ENCODE measurements at regions not wholly inside any gene's neighbourhood (a gene's known extent, or its start where the extent isn't known, plus 50 kb on each side); places are given as distances from the start of the nearest gene placed in this dataset.
"Not testable (repeated sequence)": the region's sequence is repeated elsewhere in the genome, so short reads cannot be mapped to it uniquely, and the experiment has no call there.

GRCh38 chrX:148080593-148080992 is 99.5 kb downstream of the FMR1NB start:
- Histone ChIP-seq H3K27me3 (ENCODE audit: control insufficient read depth, insufficient read depth, low read length) (no peaks in the 10 kb centered on the region), H3K27ac (ENCODE audit: low read length) (no peak overlapping the region), H3K4me3 (ENCODE audit: low read length) (no peak overlapping the region), H3K4me1 (ENCODE audit: control insufficient read depth, insufficient read depth, low read length) (no peaks in the 10 kb centered on the region), H3K36me3 (ENCODE audit: control insufficient read depth, insufficient read depth, low read length) (no peaks in the 10 kb centered on the region), H3K9me3 (ENCODE audit: control insufficient read depth, insufficient read depth, low read length) (no peaks in the 10 kb centered on the region)
- WGBS (ENCODE audit: insufficient coverage, insufficient read length): no CpG with 5 or more reads among the region's 2 CpGs
- no peak for DNase-seq (ENCODE audit: low read depth, low spot score)

- Histone ChIP-seq H3K4me1 (ENCODE audit: control insufficient read depth, insufficient read depth, low read length) (no peaks in the 10 kb centered on the region), H3K27me3 (ENCODE audit: control insufficient read depth, insufficient read depth, low read length) (no peaks in the 10 kb centered on the region), H3K36me3 (ENCODE audit: control insufficient read depth, insufficient read depth, low read length) (no peaks in the 10 kb centered on the region), H3K4me3 (ENCODE audit: low read length) (no peak overlapping the region), H3K27ac (ENCODE audit: low read length) (no peak overlapping the region), H3K9me3 (ENCODE audit: control insufficient read depth, insufficient read depth, low read length) (no peaks in the 10 kb centered on the region)
- WGBS (ENCODE audit: insufficient coverage, insufficient read length): no CpG with 5 or more reads among the region's 1 CpG
- no peak for DNase-seq (ENCODE audit: low read depth, low spot score)
These were observed 103.5 kb downstream of the FMR1NB start for GRCh38 chrX:148084611-148085010.

DNA sequence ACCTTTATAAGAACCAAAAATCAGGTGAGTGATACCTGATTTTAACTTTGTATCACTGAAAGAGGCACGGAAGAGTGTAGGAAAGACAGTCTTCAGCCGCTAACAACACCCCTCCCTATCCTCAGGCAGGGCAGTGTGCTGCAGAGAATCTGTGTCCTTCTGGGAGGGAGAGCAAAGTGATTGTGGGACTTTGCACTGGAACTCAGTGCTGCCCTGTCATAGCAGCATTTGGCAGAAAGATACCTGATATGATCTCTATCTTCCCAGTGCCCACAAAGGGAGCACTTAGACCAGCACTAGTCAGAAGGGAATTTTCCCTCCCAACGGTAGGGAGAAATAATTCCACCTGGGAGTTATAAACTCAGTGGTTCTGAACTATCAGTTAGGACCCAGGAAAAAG is 139.0 kb downstream of the FMR1NB start:
- H3K4me3 ChIP-seq (ENCODE audit: low read length): no peak overlapping the region
- no peaks in the 10 kb centered on the region for H3K9me3 ChIP-seq (ENCODE audit: control insufficient read depth, insufficient read depth, low read length)
- DNase-seq (ENCODE audit: low read depth, low spot score): no peak
- no peaks in the 10 kb centered on the region for H3K36me3 ChIP-seq (ENCODE audit: control insufficient read depth, insufficient read depth, low read length)
- no peaks in the 10 kb centered on the region for H3K4me1 ChIP-seq (ENCODE audit: control insufficient read depth, insufficient read depth, low read length)
- H3K27me3 ChIP-seq (ENCODE audit: control insufficient read depth, insufficient read depth, low read length): no peaks in the 10 kb centered on the region
- WGBS (ENCODE audit: insufficient coverage, insufficient read length): no CpG with 5 or more reads among the region's 3 CpGs
- no peak overlapping the region for H3K27ac ChIP-seq (ENCODE audit: low read length)

- DNase-seq (ENCODE audit: low read depth, low spot score): no peak
- Histone ChIP-seq H3K4me1 (ENCODE audit: control insufficient read depth, insufficient read depth, low read length) (no peaks in the 10 kb centered on the region), H3K9me3 (ENCODE audit: control insufficient read depth, insufficient read depth, low read length) (no peaks in the 10 kb centered on the region), H3K27me3 (ENCODE audit: control insufficient read depth, insufficient read depth, low read length) (no peaks in the 10 kb centered on the region), H3K27ac (ENCODE audit: low read length) (no peak overlapping the region), H3K4me3 (ENCODE audit: low read length) (no peak overlapping the region), H3K36me3 (ENCODE audit: control insufficient read depth, insufficient read depth, low read length) (no peaks in the 10 kb centered on the region)
- no CpG with 5 or more reads among the region's 3 CpGs for WGBS (ENCODE audit: insufficient coverage, insufficient read length)
These were observed 140.0 kb downstream of the FMR1NB start for GRCh38 chrX:148120999-148121623.

DNA sequence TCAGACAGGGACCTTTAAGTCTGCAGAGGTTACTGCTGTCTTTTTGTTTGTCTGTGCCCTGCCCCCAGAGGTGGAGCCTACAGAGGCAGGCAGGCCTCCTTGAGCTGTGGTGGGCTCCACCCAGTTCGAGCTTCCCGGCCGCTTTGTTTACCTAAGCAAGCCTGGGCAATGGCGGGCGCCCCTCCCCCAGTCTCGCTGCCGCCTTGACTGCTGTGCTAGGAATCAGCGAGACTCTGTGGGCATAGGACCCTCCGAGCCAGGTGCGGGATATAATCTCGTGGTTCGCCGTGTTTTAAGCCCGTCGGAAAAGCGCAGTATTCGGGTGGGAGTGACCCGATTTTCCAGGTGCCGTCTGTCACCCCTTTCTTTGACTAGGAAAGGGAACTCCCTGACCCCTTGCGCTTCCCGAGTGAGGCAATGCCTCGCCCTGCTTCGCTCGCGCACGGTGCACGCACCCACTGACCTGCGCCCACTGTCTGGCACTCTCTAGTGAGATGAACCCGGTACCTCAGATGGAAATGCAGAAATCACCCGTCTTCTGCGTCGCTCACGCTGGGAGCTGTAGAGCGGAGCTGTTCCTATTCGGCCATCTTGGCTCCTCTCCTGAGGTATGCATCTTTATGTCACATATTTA is 147.9 kb downstream of the FMR1NB start:
- not testable (repeated sequence) for DNase-seq (ENCODE audit: low read depth, low spot score); H3K36me3 ChIP-seq (ENCODE audit: control insufficient read depth, insufficient read depth, low read length); H3K4me1 ChIP-seq (ENCODE audit: control insufficient read depth, insufficient read depth, low read length); H3K9me3 ChIP-seq (ENCODE audit: control insufficient read depth, insufficient read depth, low read length); H3K27ac ChIP-seq (ENCODE audit: low read length); H3K4me3 ChIP-seq (ENCODE audit: low read length); H3K27me3 ChIP-seq (ENCODE audit: control insufficient read depth, insufficient read depth, low read length)
- WGBS (ENCODE audit: insufficient coverage, insufficient read length): no CpG with 5 or more reads among the region's 35 CpGs

GRCh38 chrX:148133105-148133725 is 152.1 kb downstream of the FMR1NB start:
- no peaks in the 10 kb centered on the region for H3K4me1 ChIP-seq (ENCODE audit: control insufficient read depth, insufficient read depth, low read length)
- H3K4me3 ChIP-seq (ENCODE audit: low read length): no peak overlapping the region
- H3K27ac ChIP-seq (ENCODE audit: low read length): no peak overlapping the region
- DNase-seq (ENCODE audit: low read depth, low spot score): no peak
- no peaks in the 10 kb centered on the region for H3K9me3 ChIP-seq (ENCODE audit: control insufficient read depth, insufficient read depth, low read length)
- H3K36me3 ChIP-seq (ENCODE audit: control insufficient read depth, insufficient read depth, low read length): no peaks in the 10 kb centered on the region
- H3K27me3 ChIP-seq (ENCODE audit: control insufficient read depth, insufficient read depth, low read length): no peaks in the 10 kb centered on the region
- no CpG with 5 or more reads among the region's 6 CpGs for WGBS (ENCODE audit: insufficient coverage, insufficient read length)

DNA sequence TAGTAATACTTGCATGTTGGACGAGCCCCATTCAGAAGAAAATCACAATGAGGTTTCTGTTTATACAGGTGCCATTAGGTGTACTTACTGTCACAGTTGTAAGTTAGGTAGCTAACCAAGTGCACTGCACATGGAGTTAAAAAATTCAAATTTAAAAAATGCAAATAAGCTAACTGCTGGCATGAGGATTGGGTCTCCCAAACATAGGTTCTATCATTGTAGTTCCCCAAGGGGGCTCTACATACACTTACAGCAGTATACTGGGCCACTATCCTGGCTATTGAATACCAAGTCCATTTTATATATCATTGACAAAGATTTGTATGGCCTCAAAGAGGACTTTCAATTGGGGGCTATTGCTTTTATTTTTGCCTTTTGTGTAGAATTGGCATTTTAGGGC is 153.4 kb downstream of the FMR1NB start:
- no CpG with 5 or more reads among the region's 1 CpG for WGBS (ENCODE audit: insufficient coverage, insufficient read length)
- Histone ChIP-seq H3K4me1 (ENCODE audit: control insufficient read depth, insufficient read depth, low read length) (no peaks in the 10 kb centered on the region), H3K4me3 (ENCODE audit: low read length) (no peak overlapping the region), H3K36me3 (ENCODE audit: control insufficient read depth, insufficient read depth, low read length) (no peaks in the 10 kb centered on the region), H3K27me3 (ENCODE audit: control insufficient read depth, insufficient read depth, low read length) (no peaks in the 10 kb centered on the region), H3K9me3 (ENCODE audit: control insufficient read depth, insufficient read depth, low read length) (no peaks in the 10 kb centered on the region), H3K27ac (ENCODE audit: low read length) (no peak overlapping the region)
- DNase-seq (ENCODE audit: low read depth, low spot score): no peak

DNA sequence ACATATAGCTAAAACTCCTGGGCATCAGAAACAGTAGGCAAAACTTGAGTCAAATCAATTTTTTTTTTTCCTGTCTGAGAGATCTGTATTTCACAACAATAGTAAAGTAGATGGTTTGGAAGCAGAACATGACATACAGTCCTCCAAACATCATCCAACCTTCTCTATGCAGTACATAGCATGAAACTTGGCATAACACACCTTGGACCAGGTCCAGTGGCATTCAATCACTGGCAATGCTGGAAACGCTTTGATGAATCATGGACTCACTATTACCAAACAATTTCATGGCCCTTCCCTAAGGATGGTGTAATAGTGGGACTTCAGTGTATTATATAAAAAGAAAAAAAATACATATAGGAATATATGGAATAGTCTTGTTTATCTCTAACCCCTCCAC is 154.6 kb downstream of the FMR1NB start:
- no peaks in the 10 kb centered on the region for H3K27me3 ChIP-seq (ENCODE audit: control insufficient read depth, insufficient read depth, low read length)
- no peak overlapping the region for H3K27ac ChIP-seq (ENCODE audit: low read length)
- no peak overlapping the region for H3K4me3 ChIP-seq (ENCODE audit: low read length)
- no CpG with 5 or more reads among the region's 1 CpG for WGBS (ENCODE audit: insufficient coverage, insufficient read length)
- H3K4me1 ChIP-seq (ENCODE audit: control insufficient read depth, insufficient read depth, low read length): no peaks in the 10 kb centered on the region
- no peak for DNase-seq (ENCODE audit: low read depth, low spot score)
- H3K36me3 ChIP-seq (ENCODE audit: control insufficient read depth, insufficient read depth, low read length): no peaks in the 10 kb centered on the region
- H3K9me3 ChIP-seq (ENCODE audit: control insufficient read depth, insufficient read depth, low read length): no peaks in the 10 kb centered on the region

GRCh38 chrX:148146121-148146520 is 165.0 kb downstream of the FMR1NB start:
- Histone ChIP-seq H3K36me3 (ENCODE audit: control insufficient read depth, insufficient read depth, low read length) (no peaks in the 10 kb centered on the region), H3K27ac (ENCODE audit: low read length) (no peak overlapping the region), H3K27me3 (ENCODE audit: control insufficient read depth, insufficient read depth, low read length) (no peaks in the 10 kb centered on the region), H3K4me3 (ENCODE audit: low read length) (no peak overlapping the region), H3K9me3 (ENCODE audit: control insufficient read depth, insufficient read depth, low read length) (no peaks in the 10 kb centered on the region), H3K4me1 (ENCODE audit: control insufficient read depth, insufficient read depth, low read length) (no peaks in the 10 kb centered on the region)
- no CpG with 5 or more reads among the region's 2 CpGs for WGBS (ENCODE audit: insufficient coverage, insufficient read length)
- DNase-seq (ENCODE audit: low read depth, low spot score): no peak

DNA sequence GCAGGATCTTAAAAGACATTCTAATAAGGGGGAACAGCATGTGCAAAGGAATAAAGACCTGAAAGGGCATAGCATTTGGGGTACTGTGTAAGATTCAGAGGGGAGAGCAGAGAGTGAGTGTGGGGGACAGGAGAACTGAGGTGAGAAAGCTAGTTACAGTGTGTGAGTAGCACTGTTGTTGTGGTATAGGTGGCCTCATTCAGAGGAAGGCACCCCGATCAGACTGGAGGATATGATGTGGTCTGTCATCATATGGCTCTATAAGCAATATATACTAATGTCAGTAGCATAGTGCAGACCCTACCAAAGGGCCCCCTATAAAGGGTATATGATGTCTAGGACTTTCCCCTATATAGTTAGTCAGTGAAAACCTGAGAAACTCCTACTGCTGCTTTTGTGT is 175.8 kb downstream of the FMR1NB start:
- no peaks in the 10 kb centered on the region for H3K27me3 ChIP-seq (ENCODE audit: control insufficient read depth, insufficient read depth, low read length)
- no peaks in the 10 kb centered on the region for H3K36me3 ChIP-seq (ENCODE audit: control insufficient read depth, insufficient read depth, low read length)
- H3K27ac ChIP-seq (ENCODE audit: low read length): no peak overlapping the region
- no CpG with 5 or more reads among the region's 1 CpG for WGBS (ENCODE audit: insufficient coverage, insufficient read length)
- H3K4me1 ChIP-seq (ENCODE audit: control insufficient read depth, insufficient read depth, low read length): no peaks in the 10 kb centered on the region
- no peak for DNase-seq (ENCODE audit: low read depth, low spot score)
- no peak overlapping the region for H3K4me3 ChIP-seq (ENCODE audit: low read length)
- no peaks in the 10 kb centered on the region for H3K9me3 ChIP-seq (ENCODE audit: control insufficient read depth, insufficient read depth, low read length)

DNA sequence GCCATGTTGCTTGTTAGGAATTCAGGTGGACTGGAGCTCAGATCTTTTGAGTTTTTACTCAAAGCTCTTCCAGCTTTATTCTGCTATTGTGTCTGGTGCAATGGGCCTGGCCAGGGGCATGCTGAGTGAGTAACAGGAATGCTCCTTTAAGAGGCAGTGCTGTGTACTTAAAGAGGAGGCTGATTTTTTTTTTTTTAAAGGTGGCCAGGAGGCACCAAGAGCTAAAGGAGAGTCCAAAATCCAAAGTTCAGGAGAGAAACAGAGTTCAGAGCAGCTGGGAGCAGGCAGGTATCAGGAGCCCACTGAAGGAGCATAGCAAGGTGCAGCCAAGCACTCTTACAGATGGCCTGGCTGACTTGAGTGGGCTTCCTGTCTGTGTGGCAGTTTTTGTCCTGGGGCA is 178.7 kb downstream of the FMR1NB start:
- Histone ChIP-seq H3K4me3 (ENCODE audit: low read length) (no peak overlapping the region), H3K27me3 (ENCODE audit: control insufficient read depth, insufficient read depth, low read length) (no peaks in the 10 kb centered on the region), H3K9me3 (ENCODE audit: control insufficient read depth, insufficient read depth, low read length) (no peaks in the 10 kb centered on the region), H3K27ac (ENCODE audit: low read length) (no peak overlapping the region), H3K4me1 (ENCODE audit: control insufficient read depth, insufficient read depth, low read length) (no peaks in the 10 kb centered on the region), H3K36me3 (ENCODE audit: control insufficient read depth, insufficient read depth, low read length) (no peaks in the 10 kb centered on the region)
- DNase-seq (ENCODE audit: low read depth, low spot score): no peak
